NCI-H1092 (cell line): ENCODE measurements at regions not wholly inside any gene's neighbourhood (a gene's known extent, or its start where the extent isn't known, plus 50 kb on each side); places are given as distances from the start of the nearest gene placed in this dataset.

ENCODE experiments used
- DNase-seq: peaks from one replicate; lab custom pipeline; 2025; lab: John Stamatoyannopoulos, UW

- no peak for DNase-seq
Measured at GRCh38 chr6:15994814-15995459, 133.9 kb upstream of the MYLIP start.

DNA sequence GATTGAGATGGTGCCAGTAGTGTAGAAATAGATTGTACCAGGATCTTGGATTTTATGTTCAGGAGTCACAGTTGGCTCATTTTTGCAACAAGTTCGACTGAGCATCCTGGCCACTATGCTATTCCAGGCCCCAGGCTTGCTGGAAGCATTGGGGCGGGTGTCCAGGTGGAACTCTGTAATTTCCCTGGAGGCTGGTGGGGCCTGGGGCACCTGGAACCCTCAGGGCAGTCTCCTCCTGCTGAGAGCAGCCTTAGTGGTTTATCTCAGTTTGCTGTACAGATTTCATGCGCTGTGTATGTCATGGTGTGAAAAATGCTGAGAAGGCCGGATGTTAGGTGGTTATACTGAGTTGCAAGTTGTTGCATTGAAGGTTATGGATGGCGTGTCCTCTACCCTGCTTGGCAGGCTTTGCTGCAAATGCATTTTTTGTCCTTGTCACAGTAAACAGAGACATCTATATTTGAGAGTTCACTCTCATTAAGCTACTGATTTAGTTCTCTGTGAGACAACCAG lies 135.1 kb upstream of the MYLIP start:
- no peak for DNase-seq

DNA sequence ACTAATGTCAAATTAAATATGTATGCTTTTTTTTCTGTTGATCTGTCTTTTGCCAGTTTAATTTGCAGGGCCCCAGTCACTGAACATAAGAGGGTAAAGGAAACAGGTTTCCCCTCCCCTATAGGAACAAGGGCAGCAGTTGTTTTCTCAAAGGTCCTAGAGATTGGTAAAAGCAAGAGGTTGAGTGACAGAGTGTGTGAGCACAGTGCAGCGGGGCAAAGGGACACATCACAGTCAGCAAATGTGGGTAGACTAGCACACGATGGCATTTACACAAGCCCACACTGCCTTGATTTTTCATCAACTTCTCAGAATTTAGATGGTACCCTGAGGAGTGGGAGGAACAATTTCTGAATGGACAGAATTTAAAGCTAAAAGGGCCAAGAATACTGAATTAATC lies 138.7 kb upstream of the MYLIP start:
- no peak for DNase-seq

DNA sequence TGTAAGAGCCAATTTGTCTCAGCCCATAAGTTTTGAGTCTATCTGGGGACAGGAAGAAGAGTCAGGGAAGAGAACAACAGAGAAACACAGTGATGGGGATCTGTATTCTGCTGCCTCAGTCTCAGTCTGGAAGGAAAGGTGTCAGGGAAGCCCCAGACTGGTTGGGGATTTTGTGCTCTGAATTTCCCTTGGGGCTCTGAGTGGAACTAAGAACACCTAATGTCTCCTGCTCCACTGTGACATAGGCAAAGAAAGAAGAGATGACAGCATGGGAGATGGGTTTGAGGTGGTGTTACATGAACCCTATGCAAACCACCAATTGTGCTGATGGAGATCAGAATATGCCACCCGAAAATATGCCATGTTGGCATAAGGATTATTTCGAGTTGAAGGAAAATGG lies 139.5 kb upstream of the MYLIP start:
- no peak for DNase-seq

GRCh38 chr6:15987569-15987968 lies 141.3 kb upstream of the MYLIP start:
- DNase-seq = no peak

GRCh38 chr6:15986027-15986629 lies 142.8 kb upstream of the MYLIP start:
- DNase-seq = no peak

- DNase-seq = no peak
Measured at GRCh38 chr6:15985379-15985959, 143.4 kb upstream of the MYLIP start.

- DNase-seq = no peak
Measured at GRCh38 chr6:15981956-15982355, 146.9 kb upstream of the MYLIP start.

DNA sequence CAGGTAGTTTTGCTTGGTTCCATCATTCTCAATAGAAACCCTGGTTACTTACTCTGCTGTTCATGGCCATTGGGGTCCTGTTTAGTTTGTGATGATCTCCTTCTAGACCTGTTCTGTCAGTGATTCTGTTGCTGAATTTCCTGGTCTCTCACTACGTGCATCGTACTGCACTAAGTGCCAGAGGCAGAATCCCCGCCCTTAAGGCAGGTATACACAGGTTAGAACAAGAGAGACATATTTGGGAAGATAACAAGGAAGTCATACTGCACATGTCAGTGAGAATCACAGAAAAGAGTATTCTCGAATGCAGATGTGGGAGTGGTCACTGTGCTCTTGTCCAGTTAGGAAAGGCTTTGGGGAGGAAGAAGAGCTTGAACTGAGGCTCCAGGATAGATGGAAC lies 148.1 kb upstream of the MYLIP start:
- DNase-seq = no peak

- DNase-seq = no peak
Measured at GRCh38 chr6:15978426-15978825, 150.5 kb upstream of the MYLIP start.

- DNase-seq = no peak
Measured at GRCh38 chr6:15977050-15977449, 151.8 kb upstream of the MYLIP start.

DNA sequence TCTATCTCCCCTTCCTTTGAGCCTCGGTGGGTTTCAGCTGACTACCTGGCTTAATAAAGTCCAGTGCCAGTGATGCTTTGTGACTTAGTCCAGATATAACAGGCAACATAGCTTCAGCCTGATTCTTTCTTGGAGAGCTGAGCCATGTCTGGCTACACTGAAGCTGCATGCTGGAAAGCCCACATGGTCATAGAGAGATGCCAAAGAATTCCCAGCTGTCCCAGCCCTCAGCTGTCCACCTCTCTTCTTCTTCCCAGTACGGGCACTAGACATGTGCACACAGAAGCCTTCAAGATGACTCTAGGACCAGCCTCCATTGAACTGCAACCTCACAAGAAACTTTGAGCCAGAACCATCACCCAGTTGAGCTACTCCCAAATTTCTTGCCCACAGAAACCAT lies 154.1 kb upstream of the MYLIP start:
- no peak for DNase-seq

GRCh38 chr6:15970517-15970916 lies 158.4 kb upstream of the MYLIP start:
- no peak for DNase-seq

DNA sequence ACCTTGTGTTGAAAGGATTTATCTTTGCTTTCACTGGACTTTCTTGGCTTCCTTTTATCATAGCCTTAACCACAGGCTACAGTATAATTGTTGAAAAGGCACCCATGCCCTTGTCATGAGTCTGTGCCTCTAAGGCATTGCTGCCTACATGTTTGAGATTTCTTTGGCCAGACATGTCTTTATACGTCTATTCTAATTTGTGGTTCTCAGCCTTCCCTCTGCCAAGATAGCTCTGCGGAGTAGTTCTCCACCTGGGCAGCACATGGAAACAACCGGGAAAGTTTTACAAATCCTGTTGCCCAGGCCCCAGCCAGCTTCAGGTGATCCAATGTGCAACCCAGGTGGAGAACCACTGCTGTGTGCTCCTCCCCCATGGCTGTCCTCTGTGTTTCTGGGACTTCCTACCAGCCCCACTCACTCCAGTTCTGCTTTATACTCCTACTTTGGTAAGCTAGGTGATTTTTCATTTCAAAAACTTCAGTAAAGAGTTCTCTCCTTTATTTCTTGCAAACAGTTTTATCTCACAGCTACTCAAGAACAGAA lies 159.6 kb upstream of the MYLIP start:
- no peak for DNase-seq

- no peak for DNase-seq
Measured at GRCh38 chr6:15968519-15968918, 160.4 kb upstream of the MYLIP start.

DNA sequence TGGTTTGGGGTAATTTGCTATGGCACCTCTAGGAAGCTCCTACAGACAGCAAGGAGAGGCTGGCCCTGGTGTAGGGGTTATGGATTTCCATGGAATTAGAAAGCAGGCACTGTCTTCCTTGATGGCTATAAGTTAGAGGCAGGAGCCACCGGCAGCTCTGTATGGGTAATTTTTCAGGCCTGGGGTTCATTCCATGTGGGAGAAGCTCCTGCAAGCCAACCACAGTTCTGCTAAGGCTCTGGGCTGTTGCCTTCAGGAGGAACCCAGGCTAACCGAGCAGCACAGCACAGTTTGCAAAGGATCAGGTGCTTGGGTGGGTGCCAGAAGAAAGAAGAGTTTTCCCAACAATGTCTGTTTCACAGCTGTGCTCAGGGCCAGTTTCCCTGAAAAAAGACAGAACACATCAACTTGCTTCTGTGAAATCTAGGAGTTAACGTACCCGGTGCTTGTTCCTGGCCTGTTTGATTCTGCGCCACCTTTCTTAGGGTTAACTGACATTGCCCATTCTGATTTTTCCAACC lies 162.8 kb upstream of the MYLIP start:
- no peak for DNase-seq

DNA sequence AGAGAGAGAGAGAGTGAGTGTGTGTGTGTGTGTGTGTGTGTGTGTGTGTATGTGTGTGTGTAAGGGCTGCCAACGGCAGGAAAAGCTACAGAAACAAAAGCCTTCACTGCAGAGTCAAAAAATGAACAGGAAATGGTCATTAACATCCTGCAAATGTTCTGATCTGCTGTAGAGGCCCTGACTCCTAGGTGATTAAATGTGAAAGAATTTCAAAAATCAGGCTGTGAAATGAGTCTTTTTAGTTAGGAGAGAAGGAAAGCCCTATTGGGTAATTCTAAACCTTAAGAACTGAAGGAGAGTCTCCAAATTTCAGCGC lies 166.5 kb upstream of the MYLIP start:
- no peak for DNase-seq

GRCh38 chr6:15961635-15962448 lies 167.0 kb upstream of the MYLIP start:
- DNase-seq = no peak

DNA sequence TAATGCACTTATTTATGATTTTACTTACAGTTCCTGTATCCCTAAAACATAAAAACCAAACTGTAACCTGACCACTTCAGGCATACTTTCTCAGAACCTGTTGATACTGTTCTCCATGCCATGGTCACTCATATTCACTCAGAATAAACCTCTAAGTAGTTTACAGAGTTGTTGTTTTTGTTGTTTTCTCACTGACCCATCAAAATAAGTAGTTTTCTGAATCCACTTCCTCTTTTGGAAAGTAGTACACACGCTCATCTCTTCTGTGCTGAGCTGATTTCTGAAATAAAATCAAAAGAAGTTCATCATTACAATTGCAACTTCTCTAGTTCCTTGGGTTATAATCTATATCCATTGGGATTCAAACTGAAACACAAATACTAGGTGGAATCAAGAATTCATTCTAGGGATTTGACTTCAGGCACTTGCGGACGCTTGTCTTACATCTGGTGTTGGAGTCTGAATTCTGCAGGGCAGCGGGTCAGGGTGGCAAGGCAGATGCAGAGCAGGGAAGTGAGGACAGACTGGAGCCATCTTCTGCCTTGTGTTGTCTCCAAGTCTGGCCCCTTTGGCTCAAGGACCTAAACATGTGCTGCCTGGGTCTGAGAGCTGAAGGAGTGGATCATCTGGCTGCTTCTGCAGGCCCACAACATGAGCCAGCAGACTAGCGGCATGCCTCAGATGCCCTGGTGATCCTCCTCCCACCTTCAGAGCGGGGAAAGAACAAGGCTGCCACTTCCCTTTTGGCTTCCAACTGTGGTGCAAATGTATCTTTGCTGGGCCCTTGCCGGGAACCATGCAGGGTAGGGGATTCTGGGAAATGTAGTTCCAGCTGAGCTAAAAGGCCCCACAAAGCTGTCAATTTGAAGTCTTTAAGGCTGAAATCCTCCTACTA lies 167.9 kb upstream of the MYLIP start:
- DNase-seq = no peak

- no peak for DNase-seq
Measured at GRCh38 chr6:15957655-15958169, 171.2 kb upstream of the MYLIP start.
